C4-2B (cell line): ENCODE measurements at regions not wholly inside any gene's neighbourhood (a gene's known extent, or its start where the extent isn't known, plus 50 kb on each side); places are given as distances from the start of the nearest gene placed in this dataset.
"Not testable (repeated sequence)": the region's sequence is repeated elsewhere in the genome, so short reads cannot be mapped to it uniquely, and the experiment has no call there.

ENCODE experiments used
- ZFX ChIP-seq: fragments of 450-650 bp; IDR thresholded peaks from 2 replicates; pipeline ENCODE4 v1.6.1; 2017
- TF ChIP-seq, protein P1 (sequence below): fragments of 450-650 bp; conservative IDR thresholded peaks from 2 replicates; pipeline ENCODE4 v1.5.1; 2017; ENCODE audit warnings: mild to moderate bottlenecking

DNA sequence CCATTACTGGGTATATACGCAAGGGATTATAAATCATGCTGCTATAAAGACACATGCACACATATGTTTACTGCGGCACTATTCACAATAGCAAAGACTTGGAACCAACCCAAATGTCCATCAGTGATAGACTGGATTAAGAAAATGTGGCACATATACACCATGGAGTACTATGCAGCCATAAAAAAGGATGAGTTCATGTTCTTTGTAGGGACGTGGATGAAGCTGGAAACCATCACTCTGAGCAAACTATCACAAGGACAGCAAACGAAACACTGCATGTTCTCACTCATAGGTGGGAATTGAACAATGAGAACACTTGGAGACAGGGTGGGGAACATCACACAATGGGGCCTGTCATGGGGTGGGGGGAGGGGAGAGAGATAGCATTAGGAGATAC lies 313.3 kb upstream of the ADAMTS9 start:
- TF ChIP-seq, protein P1, sequence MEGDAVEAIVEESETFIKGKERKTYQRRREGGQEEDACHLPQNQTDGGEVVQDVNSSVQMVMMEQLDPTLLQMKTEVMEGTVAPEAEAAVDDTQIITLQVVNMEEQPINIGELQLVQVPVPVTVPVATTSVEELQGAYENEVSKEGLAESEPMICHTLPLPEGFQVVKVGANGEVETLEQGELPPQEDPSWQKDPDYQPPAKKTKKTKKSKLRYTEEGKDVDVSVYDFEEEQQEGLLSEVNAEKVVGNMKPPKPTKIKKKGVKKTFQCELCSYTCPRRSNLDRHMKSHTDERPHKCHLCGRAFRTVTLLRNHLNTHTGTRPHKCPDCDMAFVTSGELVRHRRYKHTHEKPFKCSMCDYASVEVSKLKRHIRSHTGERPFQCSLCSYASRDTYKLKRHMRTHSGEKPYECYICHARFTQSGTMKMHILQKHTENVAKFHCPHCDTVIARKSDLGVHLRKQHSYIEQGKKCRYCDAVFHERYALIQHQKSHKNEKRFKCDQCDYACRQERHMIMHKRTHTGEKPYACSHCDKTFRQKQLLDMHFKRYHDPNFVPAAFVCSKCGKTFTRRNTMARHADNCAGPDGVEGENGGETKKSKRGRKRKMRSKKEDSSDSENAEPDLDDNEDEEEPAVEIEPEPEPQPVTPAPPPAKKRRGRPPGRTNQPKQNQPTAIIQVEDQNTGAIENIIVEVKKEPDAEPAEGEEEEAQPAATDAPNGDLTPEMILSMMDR = not testable (repeated sequence)
- not testable (repeated sequence) for TF ChIP-seq ZFX
